Endothelial cell (in vitro differentiated cells): ENCODE measurements at regions not wholly inside any gene's neighbourhood (a gene's known extent, or its start where the extent isn't known, plus 50 kb on each side); places are given as distances from the start of the nearest gene placed in this dataset.

ENCODE experiments used
- DNase-seq: peaks from one replicate; pipeline ENCODE4 v3.0.0; 2021; ENCODE audit warnings: low spot score
- H3K27ac Mint-ChIP-seq: one replicate; pipeline ENCODE4 v1.8.0; 2021; ENCODE audit warnings: mixed read lengths, inconsistent platforms; ENCODE audit not compliant: unreplicated experiment
- H3K27me3 Mint-ChIP-seq: one replicate; pipeline ENCODE4 v1.8.0; 2021; ENCODE audit warnings: mild to moderate bottlenecking, moderate library complexity, mixed read lengths, inconsistent platforms; ENCODE audit not compliant: unreplicated experiment
- H3K36me3 Mint-ChIP-seq: one replicate; pipeline ENCODE4 v1.8.0; 2021; ENCODE audit warnings: mild to moderate bottlenecking, low read depth, mixed read lengths, inconsistent platforms; ENCODE audit not compliant: unreplicated experiment
- H3K4me1 Mint-ChIP-seq: one replicate; pipeline ENCODE4 v1.8.0; 2021; ENCODE audit warnings: mild to moderate bottlenecking, mixed read lengths, inconsistent platforms; ENCODE audit not compliant: unreplicated experiment
- H3K4me3 Mint-ChIP-seq: one replicate; pipeline ENCODE4 v1.8.0; 2021; ENCODE audit warnings: mild to moderate bottlenecking, mixed read lengths, inconsistent platforms; ENCODE audit not compliant: unreplicated experiment
- H3K9me3 Mint-ChIP-seq: one replicate; pipeline ENCODE4 v1.8.0; 2021; ENCODE audit warnings: mixed read lengths, inconsistent platforms; ENCODE audit not compliant: unreplicated experiment
- TF ChIP-seq, protein P1 (sequence below): fragments of 200-600 bp; sonication (generic); IDR thresholded peaks from one replicate; pipeline ENCODE4 v1.5.0; 2021; ENCODE audit warnings: antibody characterized with exemption; ENCODE audit not compliant: unreplicated experiment

DNA sequence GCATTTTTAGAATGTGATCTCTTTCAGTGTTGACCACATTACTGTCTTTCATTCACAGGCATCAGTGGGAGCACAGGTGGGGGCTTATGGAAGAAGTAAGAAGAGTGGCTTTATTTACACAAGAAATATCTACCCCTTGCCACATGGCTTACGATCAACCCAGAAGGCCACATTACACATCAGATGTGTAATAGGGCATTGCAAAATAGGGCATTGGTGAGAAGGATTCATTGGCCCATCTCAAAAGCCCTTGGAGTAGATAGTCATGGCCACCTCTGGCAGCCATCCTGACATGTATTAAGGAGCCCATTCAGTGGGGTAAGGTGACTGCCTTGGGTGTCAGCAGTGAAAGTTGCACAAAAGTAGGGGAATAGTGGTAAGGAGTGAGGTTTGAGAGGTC, 97.5 kb downstream of the MAFB start:
- H3K4me3 Mint-ChIP-seq = no peak overlapping the region
- H3K27ac Mint-ChIP-seq = no peak overlapping the region
- TF ChIP-seq, protein P1, sequence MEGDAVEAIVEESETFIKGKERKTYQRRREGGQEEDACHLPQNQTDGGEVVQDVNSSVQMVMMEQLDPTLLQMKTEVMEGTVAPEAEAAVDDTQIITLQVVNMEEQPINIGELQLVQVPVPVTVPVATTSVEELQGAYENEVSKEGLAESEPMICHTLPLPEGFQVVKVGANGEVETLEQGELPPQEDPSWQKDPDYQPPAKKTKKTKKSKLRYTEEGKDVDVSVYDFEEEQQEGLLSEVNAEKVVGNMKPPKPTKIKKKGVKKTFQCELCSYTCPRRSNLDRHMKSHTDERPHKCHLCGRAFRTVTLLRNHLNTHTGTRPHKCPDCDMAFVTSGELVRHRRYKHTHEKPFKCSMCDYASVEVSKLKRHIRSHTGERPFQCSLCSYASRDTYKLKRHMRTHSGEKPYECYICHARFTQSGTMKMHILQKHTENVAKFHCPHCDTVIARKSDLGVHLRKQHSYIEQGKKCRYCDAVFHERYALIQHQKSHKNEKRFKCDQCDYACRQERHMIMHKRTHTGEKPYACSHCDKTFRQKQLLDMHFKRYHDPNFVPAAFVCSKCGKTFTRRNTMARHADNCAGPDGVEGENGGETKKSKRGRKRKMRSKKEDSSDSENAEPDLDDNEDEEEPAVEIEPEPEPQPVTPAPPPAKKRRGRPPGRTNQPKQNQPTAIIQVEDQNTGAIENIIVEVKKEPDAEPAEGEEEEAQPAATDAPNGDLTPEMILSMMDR = no peak
- no peaks in the 10 kb centered on the region for H3K27me3 Mint-ChIP-seq
- no peaks in the 10 kb centered on the region for H3K9me3 Mint-ChIP-seq
- no peaks in the 10 kb centered on the region for H3K36me3 Mint-ChIP-seq
- DNase-seq = no peak
- no peaks in the 10 kb centered on the region for H3K4me1 Mint-ChIP-seq

GRCh38 chr20:40591119-40591518, 97.9 kb downstream of the MAFB start:
- no peak overlapping the region for H3K4me3 Mint-ChIP-seq
- H3K9me3 Mint-ChIP-seq = no peaks in the 10 kb centered on the region

GRCh38 chr20:40589581-40589980, 99.5 kb downstream of the MAFB start:
- TF ChIP-seq, protein P1 = no peak
- Mint-ChIP-seq H3K27ac (no peak overlapping the region), H3K9me3 (no peaks in the 10 kb centered on the region), H3K4me1 (no peaks in the 10 kb centered on the region), H3K4me3 (no peak overlapping the region), H3K27me3 (no peaks in the 10 kb centered on the region), H3K36me3 (no peaks in the 10 kb centered on the region)
- DNase-seq = no peak

More at GRCh38 chr20:40591119-40591518, 97.9 kb downstream of the MAFB start:
- no peaks in the 10 kb centered on the region for H3K4me1 Mint-ChIP-seq
- no peaks in the 10 kb centered on the region for H3K36me3 Mint-ChIP-seq
- DNase-seq = no peak
- TF ChIP-seq, protein P1 = no peak
- H3K27me3 Mint-ChIP-seq = no peaks in the 10 kb centered on the region
- H3K27ac Mint-ChIP-seq = no peak overlapping the region

DNA sequence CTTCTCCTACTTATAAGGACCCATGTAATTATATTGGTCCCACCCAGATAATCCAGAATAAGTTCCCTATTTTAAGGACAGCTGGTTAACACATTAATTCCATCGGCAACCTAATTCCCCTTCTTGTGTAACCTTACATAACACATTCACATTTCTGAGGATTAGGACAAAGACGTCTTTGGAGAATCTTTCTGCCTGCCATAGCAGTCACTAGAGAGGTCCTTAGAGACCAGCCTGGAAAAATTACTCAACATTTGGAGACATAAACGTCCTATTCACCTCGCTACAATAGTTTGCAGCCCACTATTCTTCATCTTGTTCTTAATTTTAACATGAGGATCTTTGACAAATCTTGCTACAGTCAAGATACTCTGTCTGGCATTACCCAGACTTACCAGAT, 100.1 kb downstream of the MAFB start:
- Mint-ChIP-seq H3K27ac (no peak overlapping the region), H3K9me3 (no peaks in the 10 kb centered on the region), H3K4me3 (no peak overlapping the region), H3K4me1 (no peaks in the 10 kb centered on the region), H3K36me3 (no peaks in the 10 kb centered on the region), H3K27me3 (no peaks in the 10 kb centered on the region)
- TF ChIP-seq, protein P1 = no peak
- no peak for DNase-seq

DNA sequence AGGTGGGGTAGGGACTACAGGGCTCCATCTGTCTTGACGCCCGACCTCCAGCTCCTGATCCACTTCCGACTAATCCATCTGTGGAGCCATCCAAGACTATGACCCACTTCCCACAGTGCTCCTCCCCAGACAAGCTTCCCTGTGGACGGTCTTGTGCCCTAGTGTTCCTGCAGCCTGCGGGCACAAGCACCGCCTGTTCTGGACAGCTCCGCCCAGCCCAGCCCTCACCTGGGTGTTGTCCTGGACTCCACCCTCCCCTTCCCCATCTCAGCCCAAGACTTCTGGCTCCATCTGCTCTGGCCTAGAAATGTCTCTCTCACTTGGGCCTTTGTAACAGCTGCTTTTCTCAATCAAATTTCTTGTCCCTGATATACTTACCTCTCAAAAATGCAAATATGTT, 102.0 kb downstream of the MAFB start:
- no peak overlapping the region for H3K27ac Mint-ChIP-seq
- TF ChIP-seq, protein P1 = no peak
- DNase-seq = no peak
- peaks cover 4% of the 10 kb centered on the region for H3K27me3 Mint-ChIP-seq
- no peaks in the 10 kb centered on the region for H3K9me3 Mint-ChIP-seq
- no peaks in the 10 kb centered on the region for H3K36me3 Mint-ChIP-seq
- no peaks in the 10 kb centered on the region for H3K4me1 Mint-ChIP-seq
- H3K4me3 Mint-ChIP-seq = no peak overlapping the region
